Caco-2 (cell line): ENCODE measurements at regions not wholly inside any gene's neighbourhood (a gene's known extent, or its start where the extent isn't known, plus 50 kb on each side); places are given as distances from the start of the nearest gene placed in this dataset.

Experiments
- BruUV-seq: library from RNA; stranded (reverse); fragments of 400-500 nt; replicated peaks from 2 replicates; lab custom pipeline; 2021; lab: Mats Ljungman, UMichigan
- CTCF ChIA-PET: fragments of 300-600 bp; sonication (Branson Sonifier 250); formaldehyde crosslinking; loops from one replicate; lab custom pipeline; 2022; ENCODE audit warnings: antibody characterized with exemption; lab: Charles Lee
- POLR2A ChIA-PET: fragments of 300-600 bp; sonication (Branson Sonifier 250); formaldehyde crosslinking; loops from one replicate; lab custom pipeline; 2022; ENCODE audit warnings: antibody characterized with exemption; lab: Charles Lee
- DNase-seq, 2 experiments: peaks; one replicate each; pipeline versions ENCODE4 v3.0.0 to v3.0.0-alpha.2; 2020 to 2022
- H3K27me3 ChIP-seq: replicated peaks from 2 replicates; pipeline ENCODE4 v1.6.0; 2011; ENCODE audit warnings: low read length; ENCODE audit not compliant: control insufficient read depth, insufficient read depth
- H3K36me3 ChIP-seq: 2 replicates; pipeline ENCODE4 v1.5.1; 2011; ENCODE audit warnings: low read length; ENCODE audit not compliant: control insufficient read depth, insufficient read depth
- H3K4me1 ChIP-seq: fragments of 250-450 bp; sonication (Bioruptor Pico); 2 replicates; pipeline ENCODE4 v1.5.1; 2020; ENCODE audit warnings: mild to moderate bottlenecking
- H3K4me3 ChIP-seq: 2 replicates; pipeline ENCODE4 v1.5.1; 2011; ENCODE audit warnings: low read depth, mild to moderate bottlenecking, control low read depth, low read length
- H3K9me3 ChIP-seq: fragments of 250-450 bp; sonication (Bioruptor Pico); 2 replicates; pipeline ENCODE4 v1.5.1; 2020; ENCODE audit warnings: mild to moderate bottlenecking, moderate library complexity
- H3K27ac Mint-ChIP-seq: one replicate; pipeline ENCODE4 v1.8.0; 2022; ENCODE audit warnings: mixed read lengths; ENCODE audit not compliant: unreplicated experiment
- H3K27me3 Mint-ChIP-seq: one replicate; pipeline ENCODE4 v1.8.0; 2022; ENCODE audit warnings: mixed read lengths; ENCODE audit not compliant: insufficient read depth, unreplicated experiment
- H3K36me3 Mint-ChIP-seq: one replicate; pipeline ENCODE4 v1.8.0; 2022; ENCODE audit warnings: mild to moderate bottlenecking, mixed read lengths; ENCODE audit not compliant: insufficient read depth, unreplicated experiment
- H3K4me1 Mint-ChIP-seq: one replicate; pipeline ENCODE4 v1.8.0; 2022; ENCODE audit warnings: low read depth, mixed read lengths; ENCODE audit not compliant: unreplicated experiment
- H3K4me3 Mint-ChIP-seq: one replicate; pipeline ENCODE4 v1.8.0; 2022; ENCODE audit warnings: mild to moderate bottlenecking, moderate library complexity, mixed read lengths; ENCODE audit not compliant: unreplicated experiment
- H3K9me3 Mint-ChIP-seq: one replicate; pipeline ENCODE4 v1.8.0; 2022; ENCODE audit warnings: mixed read lengths; ENCODE audit not compliant: unreplicated experiment
- CTCF ChIP-seq, 2 experiments: fragments of 200-600 bp in 1 of 2; IDR thresholded peaks; 1 replicate in 1 of 2; 2 replicates in 1 of 2; pipeline versions ENCODE4 v1.5.1 to v1.8.0; 2011 to 2022; ENCODE audit warnings: antibody characterized with exemption in 1 of 2, control low read depth in 1 of 2, inconsistent platforms in 1 of 2, low read depth in 1 of 2, low read length in 1 of 2, mild to moderate bottlenecking in 1 of 2, moderate library complexity in 1 of 2; ENCODE audit not compliant: insufficient read depth in 1 of 2, severe bottlenecking in 1 of 2, unreplicated experiment in 1 of 2
- intact Hi-C: fragments of 100-400 bp; cut with micrococcal nuclease; formaldehyde crosslinking; loops from one replicate; pipeline ENCODE4 v1.10.0; 2022; ENCODE audit not compliant: unreplicated experiment

- H3K36me3 Mint-ChIP-seq: no peaks in the 10 kb centered on the region
- no peaks in the 10 kb centered on the region for H3K4me1 Mint-ChIP-seq
- peak in 1 of 2 experiments; percentile 16 for DNase-seq
- H3K36me3 ChIP-seq: no peaks in the 10 kb centered on the region
- intact Hi-C loops: loop anchor here (10.0 kb wide), 1 partner anchor 304 kb away; no protein-coding TSS in a partner anchor
- no peaks in the 10 kb centered on the region for H3K9me3 ChIP-seq
- no peak overlapping the region for H3K27ac Mint-ChIP-seq
- H3K27me3 Mint-ChIP-seq: no peaks in the 10 kb centered on the region
- peak overlapping the region; percentile 72 for H3K4me3 Mint-ChIP-seq
- no TSS peak for BruUV-seq
- TF ChIP-seq CTCF (IDR thresholded peaks at IDR 0.05; ENCODE audit: insufficient read depth in 1 of 2, low read depth in 1 of 2, low read length in 1 of 2, severe bottlenecking in 1 of 2, unreplicated experiment in 1 of 2): no peak
- H3K4me3 ChIP-seq: peak overlapping the region; percentile 62
- CTCF ChIA-PET: interaction anchor here (1.0 to 1.1 kb wide), 2 partner anchors 12 to 80 kb away, joined by 3 read pairs; no protein-coding TSS in a partner anchor
- H3K4me1 ChIP-seq: no peaks in the 10 kb centered on the region
- H3K27me3 ChIP-seq: peaks cover 2% of the 10 kb centered on the region; the same call in 1 of the 2 replicates
- POLR2A ChIA-PET: no interaction called here
- no peaks in the 10 kb centered on the region for H3K9me3 Mint-ChIP-seq
Observed at GRCh38 chr4:41360921-41361793, 104.4 kb downstream of the UCHL1 start.

GRCh38 chr4:41361794-41362526 is 105.2 kb downstream of the UCHL1 start:
- peaks cover 3% of the 10 kb centered on the region for H3K27me3 Mint-ChIP-seq

More at GRCh38 chr4:41361794-41362526, 105.2 kb downstream of the UCHL1 start:
- Histone ChIP-seq H3K9me3 (no peaks in the 10 kb centered on the region), H3K4me1 (no peaks in the 10 kb centered on the region), H3K27me3 (peaks cover 2% of the 10 kb centered on the region; the same call in 1 of the 2 replicates), H3K36me3 (no peaks in the 10 kb centered on the region), H3K4me3 (no peak overlapping the region)
- intact Hi-C loops: loop anchor here (10.0 kb wide), 1 partner anchor 303 kb away; no protein-coding TSS in a partner anchor
- no TSS peak for BruUV-seq
- H3K36me3 Mint-ChIP-seq: no peaks in the 10 kb centered on the region
- peak overlapping the region; percentile 72 for H3K4me3 Mint-ChIP-seq
- H3K27ac Mint-ChIP-seq: no peak overlapping the region
- POLR2A ChIA-PET: no interaction called here
- H3K4me1 Mint-ChIP-seq: no peaks in the 10 kb centered on the region
- CTCF ChIA-PET: interaction anchor here (1.0 to 1.1 kb wide), 2 partner anchors 11 to 81 kb away, joined by 3 read pairs; no protein-coding TSS in a partner anchor
- no peak for DNase-seq
- TF ChIP-seq CTCF (IDR thresholded peaks at IDR 0.05; ENCODE audit: insufficient read depth in 1 of 2, low read depth in 1 of 2, low read length in 1 of 2, severe bottlenecking in 1 of 2, unreplicated experiment in 1 of 2): no peak
- no peaks in the 10 kb centered on the region for H3K9me3 Mint-ChIP-seq
